Fibroblast of skin of left quadriceps (primary cell): ENCODE measurements at regions not wholly inside any gene's neighbourhood (a gene's known extent, or its start where the extent isn't known, plus 50 kb on each side); places are given as distances from the start of the nearest gene placed in this dataset.

Source experiments
- DNase-seq, 2 experiments: peaks; one replicate each; pipeline ENCODE4 v3.0.0-alpha.2; 2013; ENCODE audit warnings: low read depth in 2 of 2

GRCh38 chr14:38762845-38763244 is 340.2 kb downstream of the SEC23A start:
- no peak for DNase-seq

GRCh38 chr14:38762426-38762825 is 340.6 kb downstream of the SEC23A start:
- DNase-seq: peak; percentile 32 to 40

- no peak for DNase-seq
These were observed 342.0 kb downstream of the SEC23A start for GRCh38 chr14:38761033-38761432.

GRCh38 chr14:38758661-38759060 is 344.4 kb downstream of the SEC23A start:
- DNase-seq: no peak

GRCh38 chr14:38755036-38755435 is 348.0 kb downstream of the SEC23A start:
- DNase-seq: peak; percentile 4 to 9

GRCh38 chr14:38752750-38753149 is 350.3 kb downstream of the SEC23A start:
- no peak for DNase-seq

GRCh38 chr14:38752341-38752740 is 350.7 kb downstream of the SEC23A start:
- no peak for DNase-seq

- no peak for DNase-seq
These were observed 351.6 kb downstream of the SEC23A start for GRCh38 chr14:38751459-38751858.

- no peak for DNase-seq
These were observed 353.1 kb downstream of the SEC23A start for GRCh38 chr14:38749936-38750335.

- no peak for DNase-seq
These were observed 357.2 kb downstream of the SEC23A start for GRCh38 chr14:38745861-38746260.

GRCh38 chr14:38743966-38744584 is 359.0 kb downstream of the SEC23A start:
- no peak for DNase-seq

GRCh38 chr14:38737686-38738407 is 365.2 kb downstream of the SEC23A start:
- DNase-seq: no peak

GRCh38 chr14:38735005-38735404 is 368.0 kb downstream of the SEC23A start:
- no peak for DNase-seq

- DNase-seq: no peak
These were observed 371.1 kb downstream of the SEC23A start for GRCh38 chr14:38731962-38732361.

GRCh38 chr14:38730420-38730819 is 372.6 kb downstream of the SEC23A start:
- no peak for DNase-seq

GRCh38 chr14:38727731-38728130 is 375.3 kb downstream of the SEC23A start:
- DNase-seq: no peak

GRCh38 chr14:38724621-38725020 is 378.4 kb downstream of the SEC23A start:
- no peak for DNase-seq

- DNase-seq: peak in 1 of 2 experiments; percentile 5
These were observed 379.1 kb downstream of the SEC23A start for GRCh38 chr14:38723959-38724358.

- no peak for DNase-seq
These were observed 379.8 kb downstream of the SEC23A start for GRCh38 chr14:38723277-38723676.

- DNase-seq: peak; percentile 23 to 24
These were observed 381.1 kb downstream of the SEC23A start for GRCh38 chr14:38721822-38722431.

GRCh38 chr14:38718519-38718918 is 384.5 kb downstream of the SEC23A start:
- DNase-seq: no peak

- no peak for DNase-seq
These were observed 386.1 kb downstream of the SEC23A start for GRCh38 chr14:38716926-38717325.

- no peak for DNase-seq
These were observed 392.2 kb downstream of the SEC23A start for GRCh38 chr14:38710881-38711280.
